ENCODE measurements at regions not wholly inside any gene's neighbourhood (a gene's known extent, or its start where the extent isn't known, plus 50 kb on each side); places are given as distances from the start of the nearest gene placed in this dataset.

DNA sequence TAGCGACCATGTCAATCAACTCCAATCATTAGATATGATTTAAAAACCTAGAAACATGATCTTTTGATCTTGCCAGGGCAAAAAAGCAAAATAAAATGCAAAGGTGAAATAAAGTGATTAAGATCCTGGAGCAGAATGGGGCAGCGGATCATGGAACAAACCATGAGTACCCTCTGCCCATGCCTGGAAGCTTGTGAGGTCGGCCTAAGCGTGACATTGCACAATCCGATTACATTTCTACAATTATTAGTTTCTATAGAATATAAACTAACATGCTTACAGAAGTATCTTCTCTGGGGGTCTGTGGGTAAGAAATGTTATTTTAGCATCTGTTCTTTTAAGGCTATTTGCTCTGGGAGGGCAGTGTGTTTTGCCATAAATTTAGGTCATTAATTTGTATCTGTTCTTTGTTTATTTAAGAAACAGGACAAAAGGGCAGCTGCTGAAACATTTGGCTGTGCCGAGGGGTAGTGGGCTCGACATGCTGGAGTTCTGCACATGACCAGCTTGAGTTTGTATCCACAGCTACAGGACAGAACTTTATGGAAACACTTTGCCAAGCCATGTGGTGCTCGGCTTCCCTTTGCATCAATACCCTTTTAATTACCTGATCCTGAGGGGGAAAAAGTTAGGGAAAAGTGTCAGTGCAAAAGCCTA, 55.9 kb downstream of the ZBTB18 start:
- no peaks in the 10 kb centered on the region for H3K27me3 ChIP-seq (ENCODE audit: control insufficient read depth, insufficient read depth, low read length)

DNA sequence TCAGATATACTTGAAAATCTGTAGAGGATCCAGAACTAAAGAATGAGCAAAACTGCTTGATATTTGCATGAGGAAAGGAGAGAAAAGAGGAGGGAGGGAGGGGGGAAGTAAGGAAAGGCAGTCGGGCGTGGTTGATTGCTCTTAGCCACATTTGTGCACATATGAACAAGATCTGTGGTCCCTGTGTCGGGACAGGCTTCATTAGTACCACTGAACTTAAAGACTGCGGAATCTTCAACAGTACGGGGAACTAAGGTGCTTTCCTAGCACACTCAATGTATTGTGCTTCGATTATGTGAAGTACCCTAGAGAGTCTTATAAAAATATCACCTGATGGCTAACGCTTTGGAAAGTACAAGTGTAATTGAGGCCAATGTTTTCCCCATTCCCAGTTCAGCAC, 59.9 kb downstream of the ZBTB18 start:
- DNase-seq, result no peak
- Histone ChIP-seq H3K27me3 (ENCODE audit: control insufficient read depth, insufficient read depth, low read length) (no peaks in the 10 kb centered on the region), H3K4me3 (ENCODE audit: insufficient read depth, low read depth, low read length) (no peak overlapping the region), H3K36me3 (replicated peaks; ENCODE audit: control insufficient read depth, insufficient read depth, low read length) (no peaks in the 10 kb centered on the region)

More for the DNA sequence above, 55.9 kb downstream of the ZBTB18 start:
- Histone ChIP-seq H3K36me3 (replicated peaks; ENCODE audit: control insufficient read depth, insufficient read depth, low read length) (no peaks in the 10 kb centered on the region), H3K4me3 (ENCODE audit: insufficient read depth, low read depth, low read length) (no peak overlapping the region)
- no peak for DNase-seq

DNA sequence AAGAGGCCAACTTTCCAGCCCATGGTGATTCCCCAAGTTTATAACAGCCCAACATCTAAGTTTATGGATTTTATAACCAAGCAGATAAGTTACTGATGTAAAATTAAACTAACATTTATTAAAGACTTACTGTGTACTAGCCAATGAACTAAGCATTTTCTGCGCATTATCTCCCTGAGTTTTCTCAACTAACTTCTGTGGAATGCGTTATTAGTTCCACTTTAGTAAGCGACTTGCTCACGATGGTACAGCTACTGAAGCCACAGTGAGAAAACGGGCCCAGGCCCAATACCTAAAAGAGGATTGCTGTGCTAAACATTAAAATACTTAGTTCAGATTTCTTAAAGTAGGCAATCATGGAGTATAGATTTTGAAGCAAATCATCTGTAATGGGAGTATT, 61.0 kb downstream of the ZBTB18 start:
- no peaks in the 10 kb centered on the region for H3K27me3 ChIP-seq (ENCODE audit: control insufficient read depth, insufficient read depth, low read length)
- no peaks in the 10 kb centered on the region for H3K36me3 ChIP-seq (replicated peaks; ENCODE audit: control insufficient read depth, insufficient read depth, low read length)
- no peak for DNase-seq
- no peak overlapping the region for H3K4me3 ChIP-seq (ENCODE audit: insufficient read depth, low read depth, low read length)

DNA sequence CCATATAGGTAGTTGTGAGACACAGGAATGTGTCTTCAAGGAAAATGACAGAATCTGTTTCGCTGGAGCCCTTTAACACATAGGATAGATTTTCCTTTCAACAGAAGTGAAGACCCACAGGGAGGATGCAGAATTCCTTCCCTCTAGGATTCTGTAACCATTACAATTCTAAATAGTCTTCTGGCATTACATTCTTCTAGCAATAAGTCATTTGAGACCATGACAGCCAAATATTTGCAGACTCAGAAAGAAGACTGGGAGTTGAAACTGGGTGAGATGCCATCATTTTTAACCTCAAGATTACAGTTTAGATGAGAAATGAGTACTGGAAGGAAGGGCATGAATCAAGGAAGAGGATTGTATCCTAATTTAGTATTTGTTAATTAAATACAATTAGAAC, 61.6 kb downstream of the ZBTB18 start:
- DNase-seq, result no peak
- Histone ChIP-seq H3K27me3 (ENCODE audit: control insufficient read depth, insufficient read depth, low read length) (no peaks in the 10 kb centered on the region), H3K36me3 (replicated peaks; ENCODE audit: control insufficient read depth, insufficient read depth, low read length) (no peaks in the 10 kb centered on the region), H3K4me3 (ENCODE audit: insufficient read depth, low read depth, low read length) (no peak overlapping the region)

DNA sequence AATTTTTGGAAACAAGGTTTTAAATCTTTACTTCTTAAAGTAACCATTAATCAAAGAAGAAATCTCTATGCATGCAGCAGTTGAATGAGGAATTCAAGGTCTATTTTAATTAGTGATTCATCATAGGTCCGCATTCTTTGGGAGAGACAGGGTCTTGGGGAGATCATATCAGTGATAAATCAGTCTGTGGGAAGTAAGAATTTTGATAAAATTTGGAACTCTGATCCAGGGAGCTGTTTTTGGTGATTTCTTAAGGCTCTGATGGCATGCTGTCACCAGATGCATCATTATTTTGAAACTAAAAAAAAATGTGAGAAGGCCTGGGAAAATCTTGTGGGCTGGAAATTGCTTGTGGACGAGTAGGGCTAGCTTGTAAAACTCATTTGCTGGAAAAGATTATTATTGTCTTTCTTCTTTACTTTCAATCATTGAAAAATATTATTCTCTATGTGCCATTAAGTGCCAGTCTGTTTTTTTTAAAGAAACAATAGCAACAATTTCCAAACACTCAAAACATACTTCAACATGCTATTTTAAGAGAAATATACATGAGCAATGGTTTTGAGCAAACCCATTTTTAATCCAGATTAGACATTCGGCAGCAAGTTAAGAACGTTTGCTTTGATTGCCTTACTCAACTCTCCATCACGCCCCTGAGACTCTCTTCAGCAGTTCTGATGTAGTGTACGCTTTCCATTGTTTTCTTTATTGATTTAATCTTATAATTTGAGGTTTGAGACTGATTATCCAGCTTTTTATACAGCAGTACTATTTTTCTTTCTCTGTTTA, 62.6 kb downstream of the ZBTB18 start:
- no peak for DNase-seq
- no peaks in the 10 kb centered on the region for H3K36me3 ChIP-seq (replicated peaks; ENCODE audit: control insufficient read depth, insufficient read depth, low read length)
- H3K27me3 ChIP-seq (ENCODE audit: control insufficient read depth, insufficient read depth, low read length), result no peaks in the 10 kb centered on the region
- H3K4me3 ChIP-seq (ENCODE audit: insufficient read depth, low read depth, low read length), result no peak overlapping the region

DNA sequence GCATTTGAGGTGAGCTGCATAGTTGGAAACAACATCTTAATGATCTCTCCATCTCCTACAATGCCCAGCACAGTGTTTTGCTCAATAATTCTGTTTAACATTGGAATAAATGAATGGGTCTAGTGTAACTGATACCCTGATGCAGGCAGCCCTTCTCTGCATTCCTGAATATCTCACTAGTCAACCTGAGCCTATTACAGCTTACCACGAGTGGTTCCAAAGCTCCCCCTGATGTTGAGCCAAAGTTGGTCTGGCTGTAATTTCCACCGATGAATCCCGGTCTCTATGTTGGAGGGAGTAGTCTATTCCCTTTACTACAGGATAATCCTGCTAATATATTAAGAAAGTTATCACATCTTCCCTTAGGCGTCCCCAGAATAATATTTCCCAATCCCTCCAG, 63.8 kb downstream of the ZBTB18 start:
- Histone ChIP-seq H3K27me3 (ENCODE audit: control insufficient read depth, insufficient read depth, low read length) (no peaks in the 10 kb centered on the region), H3K36me3 (replicated peaks; ENCODE audit: control insufficient read depth, insufficient read depth, low read length) (no peaks in the 10 kb centered on the region)
- DNase-seq, result no peak

DNA sequence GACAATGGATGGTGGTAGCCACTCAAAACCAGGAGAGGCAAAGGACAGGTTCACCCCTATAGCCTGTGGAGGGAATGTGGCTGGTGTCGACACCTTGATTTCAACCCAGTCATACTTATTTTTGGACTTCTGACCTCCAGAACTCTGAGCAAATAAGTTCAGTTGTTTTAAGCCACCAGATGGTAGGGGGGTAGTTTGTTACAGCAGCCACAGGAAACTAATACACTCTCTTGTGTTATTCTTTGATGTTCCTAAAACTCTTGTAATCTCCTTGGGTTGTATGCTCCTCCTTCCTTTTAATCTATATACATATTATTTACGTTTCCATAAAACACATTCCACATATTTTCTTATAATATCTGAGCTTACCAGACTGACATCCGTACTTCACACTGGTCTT, 65.9 kb downstream of the ZBTB18 start:
- DNase-seq, result no peak
- no peaks in the 10 kb centered on the region for H3K27me3 ChIP-seq (ENCODE audit: control insufficient read depth, insufficient read depth, low read length)
- no peaks in the 10 kb centered on the region for H3K36me3 ChIP-seq (replicated peaks; ENCODE audit: control insufficient read depth, insufficient read depth, low read length)
- H3K4me3 ChIP-seq (ENCODE audit: insufficient read depth, low read depth, low read length), result no peak overlapping the region

More for the DNA sequence above, 63.8 kb downstream of the ZBTB18 start:
- H3K4me3 ChIP-seq (ENCODE audit: insufficient read depth, low read depth, low read length), result no peak overlapping the region

DNA sequence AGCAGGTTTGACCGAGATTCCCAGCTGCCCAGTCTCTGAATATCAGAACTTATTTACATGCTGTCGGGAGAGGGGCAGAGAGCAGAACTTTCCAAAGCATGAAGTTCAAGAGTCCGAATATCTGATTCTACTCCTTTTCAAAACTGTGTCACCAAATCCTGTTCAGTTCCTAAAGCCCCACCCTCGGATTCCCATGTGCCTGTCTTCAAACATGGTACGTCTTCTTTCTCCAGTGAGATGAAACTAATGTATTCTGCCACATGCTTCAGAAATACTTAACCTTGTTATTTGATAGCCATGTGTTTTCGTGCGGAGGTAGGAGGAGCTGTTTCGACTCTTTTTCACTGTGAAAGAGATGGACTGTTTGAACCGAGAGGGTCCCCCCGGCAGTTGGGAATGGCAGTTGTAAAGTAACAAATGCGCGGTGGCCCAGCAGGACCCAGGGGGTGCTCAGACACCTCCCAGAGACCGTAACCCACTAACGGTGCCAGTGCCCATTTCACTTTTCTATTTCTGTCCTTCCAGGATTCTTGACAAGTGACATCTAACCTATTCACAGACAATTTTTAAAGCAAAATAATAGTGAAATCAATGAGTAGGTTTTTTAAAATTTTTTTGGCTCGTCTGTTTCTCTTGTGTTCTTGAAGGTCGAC, 67.2 kb downstream of the ZBTB18 start:
- no peak for DNase-seq
- Histone ChIP-seq H3K36me3 (replicated peaks; ENCODE audit: control insufficient read depth, insufficient read depth, low read length) (no peaks in the 10 kb centered on the region), H3K27me3 (ENCODE audit: control insufficient read depth, insufficient read depth, low read length) (no peaks in the 10 kb centered on the region), H3K4me3 (ENCODE audit: insufficient read depth, low read depth, low read length) (no peak overlapping the region)

DNA sequence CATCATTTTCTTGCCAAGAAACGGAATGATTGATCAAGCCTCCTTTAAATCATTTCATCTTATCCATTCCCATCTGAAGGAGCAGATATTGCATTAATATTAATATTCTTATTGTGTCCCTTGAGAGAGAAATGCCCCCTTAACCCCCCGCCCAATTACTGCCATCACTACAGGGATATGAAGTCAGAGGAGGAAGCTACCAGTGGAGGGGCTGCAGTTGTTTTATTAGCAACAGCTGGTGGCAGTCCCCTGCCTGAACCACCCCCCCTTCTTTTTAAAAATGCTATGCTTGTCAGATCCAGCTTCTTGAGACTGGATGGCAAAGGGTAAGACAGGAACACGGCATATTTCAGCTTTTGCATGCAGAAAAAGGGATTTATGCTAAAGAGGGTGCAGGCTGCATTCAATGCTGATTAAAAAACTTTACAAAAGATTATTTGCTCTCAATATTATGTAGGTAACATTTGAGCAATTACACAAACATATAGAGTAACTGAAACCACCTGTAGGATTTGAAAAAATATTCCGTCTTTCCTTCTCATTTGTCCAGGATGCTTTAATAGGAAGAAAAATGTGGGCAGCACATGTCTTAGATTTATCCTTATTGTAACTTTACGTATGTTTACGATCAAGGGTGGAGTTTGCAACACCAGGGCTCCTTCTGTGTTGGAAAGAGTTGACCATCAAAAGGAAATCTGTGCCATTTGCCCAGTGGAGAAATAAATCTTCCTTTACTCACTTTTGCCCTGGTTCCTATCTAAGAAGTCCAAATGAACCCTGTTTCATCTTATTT, 77.7 kb downstream of the ZBTB18 start:
- H3K4me3 ChIP-seq (ENCODE audit: insufficient read depth, low read depth, low read length), result no peak overlapping the region
- H3K36me3 ChIP-seq (replicated peaks; ENCODE audit: control insufficient read depth, insufficient read depth, low read length), result no peaks in the 10 kb centered on the region
- no peak for DNase-seq
- no peaks in the 10 kb centered on the region for H3K27me3 ChIP-seq (ENCODE audit: control insufficient read depth, insufficient read depth, low read length)

DNA sequence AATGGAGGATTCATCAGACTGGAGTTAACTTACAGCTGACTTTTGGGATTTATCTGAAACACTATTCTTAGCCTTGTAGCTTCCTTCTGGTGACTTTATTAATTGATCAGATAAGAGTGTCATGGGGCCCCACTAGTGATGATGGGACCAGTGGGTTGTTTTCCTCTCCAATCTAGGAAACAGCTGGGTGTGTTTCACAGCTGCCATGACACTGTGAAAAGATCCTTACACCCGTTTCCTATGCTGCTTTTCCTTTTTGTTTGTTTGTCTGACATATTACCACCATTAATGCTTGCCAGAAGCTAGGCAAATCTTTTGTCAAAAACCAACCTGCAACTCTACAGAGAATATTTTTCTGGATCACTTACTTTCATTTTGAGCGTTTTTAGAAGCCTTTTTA, 86.2 kb downstream of the ZBTB18 start:
- DNase-seq, result no peak
- no peak overlapping the region for H3K4me3 ChIP-seq (ENCODE audit: insufficient read depth, low read depth, low read length)
- H3K36me3 ChIP-seq (replicated peaks; ENCODE audit: control insufficient read depth, insufficient read depth, low read length), result no peaks in the 10 kb centered on the region

DNA sequence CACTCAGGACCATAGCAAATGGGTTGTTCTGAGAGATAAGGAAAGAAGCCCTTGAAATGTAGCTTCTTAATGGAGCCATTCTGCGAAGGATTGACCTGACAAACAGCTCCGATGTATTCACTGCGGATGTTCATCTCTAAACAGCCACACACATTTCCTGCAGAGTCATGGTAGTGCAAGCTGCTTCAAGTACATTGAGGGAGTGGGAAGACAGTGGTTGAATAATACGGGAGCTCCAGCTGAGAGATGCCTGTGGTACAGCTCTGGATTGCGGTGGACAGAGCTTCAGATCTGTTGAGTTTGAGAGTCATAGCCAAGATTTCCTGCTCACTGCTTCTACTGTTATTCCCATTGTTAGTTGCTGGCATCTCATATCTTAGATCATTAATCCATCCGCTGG, 86.6 kb downstream of the ZBTB18 start:
- no peak for DNase-seq
- H3K4me3 ChIP-seq (ENCODE audit: insufficient read depth, low read depth, low read length), result no peak overlapping the region

More for the DNA sequence above, 86.2 kb downstream of the ZBTB18 start:
- H3K27me3 ChIP-seq (ENCODE audit: control insufficient read depth, insufficient read depth, low read length), result no peaks in the 10 kb centered on the region

DNA sequence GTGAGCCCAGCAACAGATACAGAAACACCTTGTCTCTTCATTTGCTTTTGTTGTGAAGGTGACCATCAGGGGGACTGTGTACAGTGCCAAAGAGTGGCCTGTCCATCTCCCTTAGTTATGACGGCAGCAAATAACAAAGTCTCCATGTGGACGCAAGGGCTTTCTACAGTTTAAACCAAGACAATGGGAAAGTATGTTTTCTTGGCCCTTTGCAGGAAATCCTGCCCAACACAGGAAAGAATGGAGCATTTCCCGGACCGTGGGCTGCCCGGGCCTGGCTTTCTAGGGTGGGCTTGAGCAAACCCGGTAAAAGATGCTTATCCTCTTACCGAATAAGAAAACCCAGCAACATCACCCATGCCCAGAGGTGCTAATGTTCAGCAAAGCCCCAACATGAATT, 87.3 kb downstream of the ZBTB18 start:
- no peak for DNase-seq
- no peak overlapping the region for H3K4me3 ChIP-seq (ENCODE audit: insufficient read depth, low read depth, low read length)
- H3K36me3 ChIP-seq (replicated peaks; ENCODE audit: control insufficient read depth, insufficient read depth, low read length), result no peaks in the 10 kb centered on the region
- no peaks in the 10 kb centered on the region for H3K27me3 ChIP-seq (ENCODE audit: control insufficient read depth, insufficient read depth, low read length)

More for the DNA sequence above, 86.6 kb downstream of the ZBTB18 start:
- no peaks in the 10 kb centered on the region for H3K36me3 ChIP-seq (replicated peaks; ENCODE audit: control insufficient read depth, insufficient read depth, low read length)
- H3K27me3 ChIP-seq (ENCODE audit: control insufficient read depth, insufficient read depth, low read length), result no peaks in the 10 kb centered on the region

DNA sequence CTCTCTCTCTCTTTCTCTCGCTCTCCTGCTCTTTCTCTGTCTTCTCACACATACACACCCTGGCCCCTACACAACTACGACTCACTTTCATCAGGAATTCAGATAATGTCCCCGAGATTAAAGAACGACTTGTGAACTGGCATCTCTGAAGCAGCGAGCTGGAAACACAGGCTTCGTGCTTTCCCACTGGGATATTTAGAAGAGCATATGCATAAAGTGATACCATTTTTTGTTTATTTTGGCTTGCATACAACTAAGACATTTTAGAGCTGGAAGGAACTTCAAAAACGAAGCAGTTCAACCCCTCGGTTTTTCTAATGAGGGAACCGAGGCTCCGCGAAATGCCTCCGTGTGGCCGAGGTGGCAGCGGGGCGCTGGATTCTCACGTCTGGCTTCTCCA, 88.6 kb downstream of the ZBTB18 start:
- H3K4me3 ChIP-seq (ENCODE audit: insufficient read depth, low read depth, low read length), result no peak overlapping the region
- no peak for DNase-seq
- no peaks in the 10 kb centered on the region for H3K27me3 ChIP-seq (ENCODE audit: control insufficient read depth, insufficient read depth, low read length)
- no peaks in the 10 kb centered on the region for H3K36me3 ChIP-seq (replicated peaks; ENCODE audit: control insufficient read depth, insufficient read depth, low read length)

DNA sequence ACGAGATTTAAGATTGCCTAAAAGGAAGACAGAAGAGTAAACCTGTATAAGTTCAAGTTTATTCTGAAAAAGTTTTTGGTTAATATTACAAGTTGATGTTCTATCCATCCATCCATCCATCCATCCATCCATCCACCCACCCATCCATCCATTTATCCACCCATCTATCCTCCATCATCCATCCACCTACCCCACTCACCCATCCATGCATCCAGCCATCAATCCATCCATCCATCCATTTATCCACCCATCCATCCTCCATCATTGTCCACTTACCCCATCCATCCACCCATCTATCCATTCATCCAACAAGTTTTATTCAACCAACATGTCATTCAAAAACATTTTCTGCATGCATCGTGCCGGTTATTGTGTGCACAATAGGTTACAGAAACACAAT, 89.3 kb downstream of the ZBTB18 start:
- Histone ChIP-seq H3K36me3 (replicated peaks; ENCODE audit: control insufficient read depth, insufficient read depth, low read length) (no peaks in the 10 kb centered on the region), H3K27me3 (ENCODE audit: control insufficient read depth, insufficient read depth, low read length) (no peaks in the 10 kb centered on the region), H3K4me3 (ENCODE audit: insufficient read depth, low read depth, low read length) (no peak overlapping the region)
- DNase-seq, result no peak
